ACC112 (cell line): ENCODE measurements at regions not wholly inside any gene's neighbourhood (a gene's known extent, or its start where the extent isn't known, plus 50 kb on each side); places are given as distances from the start of the nearest gene placed in this dataset.

Source experiments
- H2AFZ ChIP-seq: fragments of 200-600 bp; sonication (generic); one replicate; pipeline ENCODE4 v1.6.0; 2017; ENCODE audit warnings: antibody characterized with exemption, low read length; ENCODE audit not compliant: unreplicated experiment
- H3K27ac ChIP-seq: fragments of 200-600 bp; sonication (generic); 2 replicates; pipeline ENCODE4 v1.5.1; 2014; ENCODE audit warnings: low read depth, mild to moderate bottlenecking, antibody characterized with exemption, low read length, moderate library complexity
- H3K27me3 ChIP-seq: fragments of 200-600 bp; sonication (generic); 2 replicates; pipeline ENCODE4 v1.6.1; 2014; ENCODE audit warnings: mild to moderate bottlenecking, antibody characterized with exemption, low read length, moderate library complexity, mixed read lengths; ENCODE audit not compliant: insufficient read depth
- H3K36me3 ChIP-seq: fragments of 200-600 bp; sonication (generic); 2 replicates; pipeline ENCODE4 v1.6.1; 2016; ENCODE audit warnings: mild to moderate bottlenecking, antibody characterized with exemption, low read length, moderate library complexity, mixed read lengths; ENCODE audit not compliant: insufficient read depth
- H3K4me1 ChIP-seq: fragments of 200-600 bp; sonication (generic); one replicate; pipeline ENCODE4 v1.6.1; 2016; ENCODE audit warnings: low read length, mixed read lengths; ENCODE audit not compliant: insufficient read depth, unreplicated experiment, control insufficient read depth
- H3K4me3 ChIP-seq: fragments of 200-600 bp; sonication (generic); 2 replicates; pipeline ENCODE4 v1.5.1; 2014; ENCODE audit warnings: mild to moderate bottlenecking, low read depth, low read length
- H3K79me2 ChIP-seq: fragments of 200-600 bp; sonication (generic); one replicate; pipeline ENCODE4 v1.6.0; 2016; ENCODE audit warnings: low read length; ENCODE audit not compliant: control insufficient read depth, unreplicated experiment, insufficient read depth

GRCh38 chr4:34220601-34221000, 2023.7 kb downstream of the ARAP2 start:
- Histone ChIP-seq H3K79me2 (no peaks in the 10 kb centered on the region), H3K27ac (no peak overlapping the region), H3K36me3 (no peaks in the 10 kb centered on the region), H3K27me3 (no peaks in the 10 kb centered on the region), H3K4me3 (no peak overlapping the region), H2AFZ (no peak overlapping the region), H3K4me1 (no peaks in the 10 kb centered on the region)

DNA sequence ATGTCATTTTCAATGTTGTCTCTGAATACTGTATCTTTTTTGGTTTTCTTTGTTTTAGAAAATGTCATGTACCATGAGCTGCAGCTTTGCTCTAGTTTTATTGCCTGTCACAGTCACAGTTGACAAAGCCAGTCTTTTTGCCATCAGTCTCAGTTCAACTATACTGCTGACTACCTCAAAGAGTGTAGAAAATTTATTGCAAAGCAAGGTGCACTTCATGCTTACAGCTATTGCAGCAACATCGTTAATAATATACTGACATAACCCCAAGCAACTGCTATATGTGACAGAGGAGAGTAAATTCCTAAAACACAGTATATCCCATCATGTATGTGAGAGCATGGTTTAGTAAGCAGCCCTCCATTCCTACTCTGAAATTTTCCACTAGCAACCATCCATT, 2022.3 kb downstream of the ARAP2 start:
- Histone ChIP-seq H3K36me3 (no peaks in the 10 kb centered on the region), H3K79me2 (no peaks in the 10 kb centered on the region), H3K4me3 (no peak overlapping the region), H2AFZ (no peak overlapping the region), H3K4me1 (no peaks in the 10 kb centered on the region), H3K27ac (no peak overlapping the region), H3K27me3 (no peaks in the 10 kb centered on the region)

GRCh38 chr4:34236118-34236517, 2008.2 kb downstream of the ARAP2 start:
- Histone ChIP-seq H3K4me1 (no peaks in the 10 kb centered on the region), H3K4me3 (no peak overlapping the region), H3K79me2 (no peaks in the 10 kb centered on the region), H3K27me3 (no peaks in the 10 kb centered on the region), H3K36me3 (no peaks in the 10 kb centered on the region), H2AFZ (no peak overlapping the region), H3K27ac (no peak overlapping the region)

DNA sequence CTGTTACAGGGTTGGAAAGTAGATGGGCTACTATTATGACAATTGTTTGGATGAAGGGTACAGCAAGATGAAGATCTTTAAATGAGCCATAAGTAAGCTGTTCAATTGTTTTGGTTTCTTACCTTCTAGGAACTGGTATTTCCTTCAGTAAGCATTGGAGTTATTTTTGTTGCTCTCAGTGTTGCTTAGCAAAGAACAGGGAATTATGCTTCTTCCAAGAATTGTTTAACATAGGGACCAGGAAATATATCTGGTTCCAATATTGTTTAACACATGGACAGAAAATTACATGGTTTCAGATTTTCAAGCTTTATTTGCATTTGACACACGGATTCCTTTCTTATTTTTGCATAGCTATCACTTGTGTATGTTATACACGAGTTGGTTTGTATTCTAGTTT, 1999.0 kb downstream of the ARAP2 start:
- no peak overlapping the region for H3K4me3 ChIP-seq
- H3K27me3 ChIP-seq, result no peaks in the 10 kb centered on the region
- no peak overlapping the region for H2AFZ ChIP-seq
- H3K4me1 ChIP-seq, result no peaks in the 10 kb centered on the region
- no peaks in the 10 kb centered on the region for H3K79me2 ChIP-seq
- H3K36me3 ChIP-seq, result no peaks in the 10 kb centered on the region
- H3K27ac ChIP-seq, result no peak overlapping the region

DNA sequence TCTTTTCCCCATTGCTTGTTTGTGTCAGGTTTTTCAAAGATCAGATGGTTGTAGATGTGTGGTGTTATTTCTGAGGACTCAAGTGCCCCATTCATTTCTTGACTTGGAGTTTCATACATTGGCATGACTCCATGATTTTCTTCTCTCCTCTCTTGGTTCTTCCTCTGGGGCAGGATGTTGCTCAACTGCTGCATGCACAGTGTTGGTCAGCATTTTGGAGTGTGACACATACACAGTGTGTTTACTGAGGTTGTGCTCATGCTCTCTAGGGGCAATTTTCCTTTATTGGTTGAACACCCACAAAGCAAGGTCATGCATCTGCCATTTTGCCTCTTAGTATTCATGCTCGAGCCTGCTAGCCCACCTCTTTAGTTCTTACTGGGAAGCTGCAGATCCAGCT, 1993.8 kb downstream of the ARAP2 start:
- no peak overlapping the region for H2AFZ ChIP-seq

GRCh38 chr4:34253239-34253638, 1991.1 kb downstream of the ARAP2 start:
- peaks cover 16% of the 10 kb centered on the region for H3K4me1 ChIP-seq
- no peaks in the 10 kb centered on the region for H3K79me2 ChIP-seq
- H2AFZ ChIP-seq, result no peak overlapping the region
- no peaks in the 10 kb centered on the region for H3K27me3 ChIP-seq
- no peak overlapping the region for H3K4me3 ChIP-seq
- no peaks in the 10 kb centered on the region for H3K36me3 ChIP-seq
- no peak overlapping the region for H3K27ac ChIP-seq

More for the DNA sequence above, 1993.8 kb downstream of the ARAP2 start:
- peaks cover 7% of the 10 kb centered on the region for H3K4me1 ChIP-seq
- H3K27me3 ChIP-seq, result no peaks in the 10 kb centered on the region
- no peaks in the 10 kb centered on the region for H3K36me3 ChIP-seq
- H3K27ac ChIP-seq, result no peak overlapping the region
- H3K4me3 ChIP-seq, result no peak overlapping the region
- H3K79me2 ChIP-seq, result no peaks in the 10 kb centered on the region

GRCh38 chr4:34258176-34258575, 1986.1 kb downstream of the ARAP2 start:
- no peaks in the 10 kb centered on the region for H3K36me3 ChIP-seq
- peaks cover 13% of the 10 kb centered on the region for H3K4me1 ChIP-seq
- H3K27me3 ChIP-seq, result no peaks in the 10 kb centered on the region
- no peak overlapping the region for H3K4me3 ChIP-seq
- H2AFZ ChIP-seq, result no peak overlapping the region
- H3K27ac ChIP-seq, result no peak overlapping the region
- H3K79me2 ChIP-seq, result no peaks in the 10 kb centered on the region

- Histone ChIP-seq H3K36me3 (no peaks in the 10 kb centered on the region), H3K4me1 (peaks cover 13% of the 10 kb centered on the region), H2AFZ (no peak overlapping the region)
Measured at GRCh38 chr4:34261799-34262314, 1982.5 kb downstream of the ARAP2 start.

GRCh38 chr4:34269613-34270012, 1974.7 kb downstream of the ARAP2 start:
- H3K27me3 ChIP-seq, result no peaks in the 10 kb centered on the region
- no peak overlapping the region for H2AFZ ChIP-seq
- H3K4me1 ChIP-seq, result no peaks in the 10 kb centered on the region
- no peaks in the 10 kb centered on the region for H3K79me2 ChIP-seq
- H3K4me3 ChIP-seq, result no peak overlapping the region
- no peak overlapping the region for H3K27ac ChIP-seq
- no peaks in the 10 kb centered on the region for H3K36me3 ChIP-seq

More at GRCh38 chr4:34261799-34262314, 1982.5 kb downstream of the ARAP2 start:
- no peaks in the 10 kb centered on the region for H3K79me2 ChIP-seq
- no peak overlapping the region for H3K4me3 ChIP-seq
- no peak overlapping the region for H3K27ac ChIP-seq
- no peaks in the 10 kb centered on the region for H3K27me3 ChIP-seq

DNA sequence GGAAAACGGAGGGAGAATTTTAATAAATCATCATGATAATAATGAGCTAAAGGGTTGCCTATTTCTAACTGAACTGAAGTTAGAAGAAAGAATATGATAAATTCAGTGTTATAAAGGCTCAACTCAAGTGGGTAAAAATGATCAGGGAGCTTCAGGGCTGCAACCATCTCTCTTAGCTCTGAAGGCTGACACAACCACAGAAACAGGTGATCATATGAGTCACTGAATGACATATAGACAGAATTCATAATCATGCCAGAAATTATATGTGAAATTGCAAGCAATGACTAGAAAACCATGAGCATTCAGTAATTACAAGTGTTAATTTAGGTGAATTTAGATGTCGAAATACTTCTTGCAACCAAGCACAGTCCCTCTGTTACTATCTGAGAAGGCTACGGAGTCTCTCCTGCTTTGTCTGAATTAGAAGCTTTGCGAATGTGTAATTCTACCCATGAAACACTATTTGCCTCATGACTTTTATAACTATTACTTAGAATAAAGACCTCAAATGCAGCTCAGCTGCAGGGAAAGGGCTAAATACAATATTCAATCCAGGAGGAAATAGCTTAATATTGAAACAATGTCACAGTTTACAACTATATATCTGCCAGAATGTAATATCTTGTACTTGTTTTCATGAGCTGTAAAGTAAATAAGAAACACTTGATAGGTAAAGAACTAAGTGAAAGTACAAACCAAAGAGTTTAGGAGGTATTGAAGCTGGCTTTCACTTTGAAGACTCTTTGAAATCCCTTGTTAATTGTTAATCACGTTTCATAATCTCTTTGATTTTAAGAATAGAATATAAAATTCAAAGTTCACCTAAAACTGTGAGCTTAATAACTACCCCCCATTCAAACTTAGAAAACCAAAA, 1972.6 kb downstream of the ARAP2 start:
- no peak overlapping the region for H2AFZ ChIP-seq
- no peaks in the 10 kb centered on the region for H3K4me1 ChIP-seq
- H3K36me3 ChIP-seq, result no peaks in the 10 kb centered on the region
- no peak overlapping the region for H3K4me3 ChIP-seq
- H3K79me2 ChIP-seq, result no peaks in the 10 kb centered on the region
- H3K27ac ChIP-seq, result no peak overlapping the region
- H3K27me3 ChIP-seq, result no peaks in the 10 kb centered on the region

DNA sequence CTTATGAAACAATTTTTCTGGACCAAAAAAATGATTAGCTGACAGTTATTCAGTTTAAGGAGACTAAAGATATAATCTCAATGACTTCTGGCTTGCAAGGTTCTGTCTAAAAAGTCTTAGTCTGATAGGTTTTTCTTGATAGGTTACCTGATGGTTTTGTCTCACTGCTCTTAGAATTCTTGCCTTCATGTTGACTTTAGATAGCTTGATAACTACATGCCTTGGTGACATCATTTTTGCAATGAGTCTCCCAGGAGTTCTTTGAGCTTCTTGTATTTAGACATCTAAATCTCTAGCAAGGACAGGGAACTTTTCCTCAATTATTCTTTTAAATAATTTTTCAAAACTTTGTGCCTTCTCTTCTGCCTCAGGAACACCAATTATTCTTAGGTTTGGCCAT, 1965.3 kb downstream of the ARAP2 start:
- Histone ChIP-seq H3K27me3 (no peaks in the 10 kb centered on the region), H3K79me2 (no peaks in the 10 kb centered on the region), H3K4me3 (no peak overlapping the region), H3K27ac (no peak overlapping the region), H3K4me1 (no peaks in the 10 kb centered on the region), H3K36me3 (no peaks in the 10 kb centered on the region), H2AFZ (no peak overlapping the region)
